ENCODE measurements at regions not wholly inside any gene's neighbourhood (a gene's known extent, or its start where the extent isn't known, plus 50 kb on each side); places are given as distances from the start of the nearest gene placed in this dataset.
A peak's percentile ranks its signal among the peaks of the same experiment; 100 is the strongest.

DNA sequence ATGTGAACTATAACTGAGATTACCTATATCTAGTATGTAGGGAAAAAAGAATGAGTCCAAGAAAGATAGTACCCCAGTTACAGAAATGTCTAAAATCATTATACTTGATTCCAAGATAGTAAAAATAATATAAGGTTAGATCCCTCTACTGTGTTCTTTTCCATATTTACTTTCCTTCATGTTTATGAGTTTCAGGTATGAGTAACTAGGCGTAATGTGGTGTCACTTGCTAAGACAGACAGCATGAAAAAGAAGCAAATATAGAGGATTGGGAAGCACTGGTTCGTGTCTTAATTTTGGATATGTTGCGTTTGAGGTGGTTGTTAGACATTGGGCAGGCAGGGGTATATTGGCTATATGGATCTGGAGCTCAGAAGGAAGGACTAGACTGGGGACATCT lies 168.1 kb upstream of the PFN2 start:
- no peaks in the 10 kb centered on the region for H3K9me3 ChIP-seq (ENCODE audit: control insufficient read depth, insufficient read depth, low read depth, low read length)
- no peak overlapping the region for H2AFZ ChIP-seq (ENCODE audit: low read length)
- no peaks in the 10 kb centered on the region for H3K4me1 ChIP-seq (ENCODE audit: control insufficient read depth, extremely low read depth, insufficient read depth, low read length)
- no peaks in the 10 kb centered on the region for H3K36me3 ChIP-seq (ENCODE audit: control insufficient read depth, insufficient read depth, low read length)
- no peak for DNase-seq (ENCODE audit: low read depth in 2 of 2)
- no peaks in the 10 kb centered on the region for H3K79me2 ChIP-seq (ENCODE audit: control insufficient read depth, insufficient read depth, low read length)
- H3K4me2 ChIP-seq (ENCODE audit: extremely low read depth, insufficient read depth, low read length), result no peak overlapping the region
- H3K9ac ChIP-seq (ENCODE audit: insufficient read depth, low read length), result no peak overlapping the region
- no peak overlapping the region for H3K4me3 ChIP-seq (replicated peaks in 1 of 4; ENCODE audit: control extremely low read depth in 1 of 4, insufficient read depth in 1 of 4, low read depth in 3 of 4, low read length in 4 of 4)
- TF ChIP-seq, protein P1, sequence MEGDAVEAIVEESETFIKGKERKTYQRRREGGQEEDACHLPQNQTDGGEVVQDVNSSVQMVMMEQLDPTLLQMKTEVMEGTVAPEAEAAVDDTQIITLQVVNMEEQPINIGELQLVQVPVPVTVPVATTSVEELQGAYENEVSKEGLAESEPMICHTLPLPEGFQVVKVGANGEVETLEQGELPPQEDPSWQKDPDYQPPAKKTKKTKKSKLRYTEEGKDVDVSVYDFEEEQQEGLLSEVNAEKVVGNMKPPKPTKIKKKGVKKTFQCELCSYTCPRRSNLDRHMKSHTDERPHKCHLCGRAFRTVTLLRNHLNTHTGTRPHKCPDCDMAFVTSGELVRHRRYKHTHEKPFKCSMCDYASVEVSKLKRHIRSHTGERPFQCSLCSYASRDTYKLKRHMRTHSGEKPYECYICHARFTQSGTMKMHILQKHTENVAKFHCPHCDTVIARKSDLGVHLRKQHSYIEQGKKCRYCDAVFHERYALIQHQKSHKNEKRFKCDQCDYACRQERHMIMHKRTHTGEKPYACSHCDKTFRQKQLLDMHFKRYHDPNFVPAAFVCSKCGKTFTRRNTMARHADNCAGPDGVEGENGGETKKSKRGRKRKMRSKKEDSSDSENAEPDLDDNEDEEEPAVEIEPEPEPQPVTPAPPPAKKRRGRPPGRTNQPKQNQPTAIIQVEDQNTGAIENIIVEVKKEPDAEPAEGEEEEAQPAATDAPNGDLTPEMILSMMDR (conservative IDR thresholded peaks at IDR 0.05 in 1 of 2, IDR thresholded peaks at IDR 0.05 in 1 of 2; ENCODE audit: low read depth in 1 of 2, low read length in 2 of 2), result no peak
- no peak for TF ChIP-seq EZH2 (IDR thresholded peaks at IDR 0.05; ENCODE audit: low read length, missing control alignments)
- H3K27ac ChIP-seq (ENCODE audit: insufficient read depth, low read length), result no peak overlapping the region
- no peaks in the 10 kb centered on the region for H3K27me3 ChIP-seq (ENCODE audit: control insufficient read depth, insufficient read depth, low read length)
- H4K20me1 ChIP-seq (ENCODE audit: control insufficient read depth, extremely low read depth, insufficient read depth, low read length), result no peaks in the 10 kb centered on the region

DNA sequence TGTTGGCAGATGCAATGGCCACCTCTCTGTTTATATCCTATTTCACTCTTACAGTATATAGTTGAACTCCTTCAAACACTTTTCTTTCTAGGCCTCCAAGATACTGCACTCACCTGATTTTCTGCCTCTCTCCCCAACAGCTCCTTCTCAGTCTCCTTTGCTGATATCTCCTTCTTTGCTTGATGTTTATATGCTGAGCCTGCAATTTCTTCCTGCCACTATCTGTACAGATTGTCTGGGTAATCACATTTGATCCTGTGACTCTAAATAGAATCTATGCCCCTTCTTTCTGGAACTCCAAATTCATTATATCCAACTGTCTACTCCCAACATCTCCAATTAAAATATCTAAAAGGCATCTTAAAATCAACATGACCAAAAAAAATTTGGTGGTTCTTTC lies 165.5 kb upstream of the PFN2 start:
- H2AFZ ChIP-seq (ENCODE audit: low read length), result no peak overlapping the region
- no peak overlapping the region for H3K9ac ChIP-seq (ENCODE audit: insufficient read depth, low read length)
- H3K4me2 ChIP-seq (ENCODE audit: extremely low read depth, insufficient read depth, low read length), result no peak overlapping the region
- no peaks in the 10 kb centered on the region for H3K27me3 ChIP-seq (ENCODE audit: control insufficient read depth, insufficient read depth, low read length)
- DNase-seq (ENCODE audit: low read depth in 2 of 2), result no peak
- H3K79me2 ChIP-seq (ENCODE audit: control insufficient read depth, insufficient read depth, low read length), result no peaks in the 10 kb centered on the region
- H3K27ac ChIP-seq (ENCODE audit: insufficient read depth, low read length), result no peak overlapping the region
- H3K4me3 ChIP-seq (replicated peaks in 1 of 4; ENCODE audit: control extremely low read depth in 1 of 4, insufficient read depth in 1 of 4, low read depth in 3 of 4, low read length in 4 of 4), result no peak overlapping the region
- TF ChIP-seq, protein P1 (conservative IDR thresholded peaks at IDR 0.05 in 1 of 2, IDR thresholded peaks at IDR 0.05 in 1 of 2; ENCODE audit: low read depth in 1 of 2, low read length in 2 of 2), result no peak
- no peak for TF ChIP-seq EZH2 (IDR thresholded peaks at IDR 0.05; ENCODE audit: low read length, missing control alignments)
- H3K36me3 ChIP-seq (ENCODE audit: control insufficient read depth, insufficient read depth, low read length), result no peaks in the 10 kb centered on the region
- no peaks in the 10 kb centered on the region for H4K20me1 ChIP-seq (ENCODE audit: control insufficient read depth, extremely low read depth, insufficient read depth, low read length)
- H3K4me1 ChIP-seq (ENCODE audit: control insufficient read depth, extremely low read depth, insufficient read depth, low read length), result no peaks in the 10 kb centered on the region
- H3K9me3 ChIP-seq (ENCODE audit: control insufficient read depth, insufficient read depth, low read depth, low read length), result no peaks in the 10 kb centered on the region

DNA sequence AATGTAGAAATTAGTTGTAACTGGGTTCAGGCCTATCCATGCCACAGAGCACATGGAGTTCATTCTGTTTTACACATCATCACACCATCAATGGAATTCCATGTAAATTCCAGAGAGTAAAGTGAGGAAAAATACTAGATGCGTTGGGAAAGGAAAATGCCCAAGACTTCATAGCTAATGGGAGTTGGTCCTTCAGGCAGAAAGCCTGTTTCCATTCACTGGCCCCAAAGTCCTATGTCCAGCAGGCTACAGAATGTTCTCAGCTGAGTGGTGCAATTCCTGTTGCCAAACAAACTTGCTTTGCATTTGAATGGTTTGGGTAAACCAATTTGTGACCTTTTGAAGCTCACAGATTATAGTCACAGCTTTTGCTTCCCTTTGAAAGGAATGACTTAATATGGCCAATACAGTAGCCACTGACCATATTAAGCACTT lies 164.6 kb upstream of the PFN2 start:
- no peaks in the 10 kb centered on the region for H3K79me2 ChIP-seq (ENCODE audit: control insufficient read depth, insufficient read depth, low read length)
- no peaks in the 10 kb centered on the region for H3K36me3 ChIP-seq (ENCODE audit: control insufficient read depth, insufficient read depth, low read length)
- H3K4me1 ChIP-seq (ENCODE audit: control insufficient read depth, extremely low read depth, insufficient read depth, low read length), result no peaks in the 10 kb centered on the region
- no peak overlapping the region for H3K4me2 ChIP-seq (ENCODE audit: extremely low read depth, insufficient read depth, low read length)
- H3K27ac ChIP-seq (ENCODE audit: insufficient read depth, low read length), result no peak overlapping the region
- H3K9me3 ChIP-seq (ENCODE audit: control insufficient read depth, insufficient read depth, low read depth, low read length), result no peaks in the 10 kb centered on the region
- no peak overlapping the region for H3K9ac ChIP-seq (ENCODE audit: insufficient read depth, low read length)
- DNase-seq (ENCODE audit: low read depth in 2 of 2), result peak; percentile 15 to 72
- H2AFZ ChIP-seq (ENCODE audit: low read length), result no peak overlapping the region
- no peaks in the 10 kb centered on the region for H3K27me3 ChIP-seq (ENCODE audit: control insufficient read depth, insufficient read depth, low read length)
- no peak overlapping the region for H3K4me3 ChIP-seq (replicated peaks in 1 of 4; ENCODE audit: control extremely low read depth in 1 of 4, insufficient read depth in 1 of 4, low read depth in 3 of 4, low read length in 4 of 4)
- no peaks in the 10 kb centered on the region for H4K20me1 ChIP-seq (ENCODE audit: control insufficient read depth, extremely low read depth, insufficient read depth, low read length)
- TF ChIP-seq EZH2 (IDR thresholded peaks at IDR 0.05; ENCODE audit: low read length, missing control alignments), result no peak
- TF ChIP-seq, protein P1 (conservative IDR thresholded peaks at IDR 0.05 in 1 of 2, IDR thresholded peaks at IDR 0.05 in 1 of 2; ENCODE audit: low read depth in 1 of 2, low read length in 2 of 2), result no peak

Measured in fibroblast of lung (primary cell).